GM23338 (cell line): ENCODE measurements at regions not wholly inside any gene's neighbourhood (a gene's known extent, or its start where the extent isn't known, plus 50 kb on each side); places are given as distances from the start of the nearest gene placed in this dataset.

Experiments
- ATAC-seq: fragments of 200-7000 bp; cut with Tn5 transposase; 3 replicates; pipeline ENCODE4 v1.9.1; 2020
- DNase-seq: peaks from one replicate; pipeline ENCODE4 v3.0.0-alpha.2; 2015; ENCODE audit warnings: low spot score
- H2AFZ ChIP-seq: fragments of 200-600 bp; sonication (generic); 2 replicates; pipeline ENCODE4 v1.8.0; 2016; ENCODE audit warnings: antibody characterized with exemption, mild to moderate bottlenecking, moderate library complexity
- H3F3A ChIP-seq: fragments of 200-600 bp; sonication (generic); replicated peaks from 2 replicates; pipeline ENCODE4 v1.8.0; 2017; ENCODE audit warnings: antibody characterized with exemption, mixed run types, low read depth
- H3K27ac ChIP-seq: fragments of 200-600 bp; sonication (generic); 2 replicates; pipeline ENCODE4 v1.6.1; 2016; ENCODE audit warnings: low read depth
- H3K27me3 ChIP-seq: fragments of 200-600 bp; sonication (generic); 2 replicates; pipeline ENCODE4 v1.8.0; 2016; ENCODE audit warnings: mild to moderate bottlenecking, mixed run types, moderate library complexity; ENCODE audit not compliant: insufficient read depth
- H3K36me3 ChIP-seq: fragments of 200-600 bp; sonication (generic); 2 replicates; pipeline ENCODE4 v1.8.0; 2016; ENCODE audit warnings: mild to moderate bottlenecking; ENCODE audit not compliant: insufficient read depth
- H3K4me1 ChIP-seq: fragments of 200-600 bp; sonication (generic); 2 replicates; pipeline ENCODE4 v1.8.0; 2016; ENCODE audit warnings: mild to moderate bottlenecking, moderate library complexity; ENCODE audit not compliant: insufficient read depth
- H3K4me2 ChIP-seq: fragments of 200-600 bp; sonication (generic); 2 replicates; pipeline ENCODE4 v1.7.1; 2017; ENCODE audit warnings: mixed run types
- H3K4me3 ChIP-seq: fragments of 200-600 bp; sonication (generic); 2 replicates; pipeline ENCODE4 v1.6.1; 2016; ENCODE audit warnings: mixed run types
- H3K79me2 ChIP-seq: fragments of 200-600 bp; sonication (generic); replicated peaks from 2 replicates; pipeline ENCODE4 v1.8.0; 2017; ENCODE audit warnings: mild to moderate bottlenecking; ENCODE audit not compliant: insufficient read depth
- H3K9me2 ChIP-seq: fragments of 200-600 bp; sonication (generic); 2 replicates; pipeline ENCODE4 v1.8.0; 2017; ENCODE audit not compliant: insufficient read depth
- H4K20me1 ChIP-seq: fragments of 200-600 bp; sonication (generic); replicated peaks from 2 replicates; pipeline ENCODE4 v1.8.0; 2017; ENCODE audit warnings: mild to moderate bottlenecking; ENCODE audit not compliant: insufficient read depth
- H3K27ac Mint-ChIP-seq: 2 replicates; pipeline ENCODE4 v1.8.0; 2020; ENCODE audit warnings: inconsistent platforms, mild to moderate bottlenecking, moderate library complexity, mixed read lengths
- H3K27me3 Mint-ChIP-seq: 3 replicates; pipeline ENCODE4 v1.8.0; 2022; ENCODE audit warnings: low read depth, mild to moderate bottlenecking, moderate library complexity, mixed read lengths, inconsistent platforms; ENCODE audit not compliant: insufficient read depth, poor library complexity
- H3K36me3 Mint-ChIP-seq: 3 replicates; pipeline ENCODE4 v1.8.0; 2021; ENCODE audit warnings: low read depth, mild to moderate bottlenecking, inconsistent platforms, moderate library complexity, mixed read lengths
- H3K4me1 Mint-ChIP-seq: 3 replicates; pipeline ENCODE4 v1.8.0; 2020; ENCODE audit warnings: mild to moderate bottlenecking, inconsistent platforms, mixed read lengths
- H3K4me3 Mint-ChIP-seq: 3 replicates; pipeline ENCODE4 v1.8.0; 2021; ENCODE audit warnings: moderate library complexity, mild to moderate bottlenecking, inconsistent platforms, mixed read lengths
- H3K9me3 Mint-ChIP-seq: 3 replicates; pipeline ENCODE4 v1.8.0; 2020; ENCODE audit warnings: moderate library complexity, mild to moderate bottlenecking, inconsistent platforms, mixed read lengths
- EZH2 ChIP-seq: fragments of 200-600 bp; sonication (generic); IDR thresholded peaks from one replicate; pipeline ENCODE4 v1.8.0; 2017; ENCODE audit warnings: antibody characterized with exemption, mild to moderate bottlenecking, low read depth; ENCODE audit not compliant: unreplicated experiment
- JUNB ChIP-seq: IDR thresholded peaks from one replicate; pipeline ENCODE4 v1.6.1; 2016; ENCODE audit warnings: antibody characterized with exemption; ENCODE audit not compliant: unreplicated experiment
- NANOG ChIP-seq: IDR thresholded peaks from 2 replicates; pipeline ENCODE4 v1.6.1; 2016; ENCODE audit warnings: antibody characterized with exemption, borderline replicate concordance
- POLR2AphosphoS5 ChIP-seq: IDR thresholded peaks from 2 replicates; pipeline ENCODE4 v1.6.1; 2016; ENCODE audit warnings: antibody characterized with exemption, low read depth
- ZNF114 ChIP-seq: fragments of 250-450 bp; sonication (Bioruptor Pico); IDR thresholded peaks from 2 replicates; pipeline ENCODE4 v1.5.0; 2020; ENCODE audit warnings: mild to moderate bottlenecking, moderate library complexity
- ZNF331 ChIP-seq: fragments of 250-450 bp; sonication (Bioruptor Pico); IDR thresholded peaks from 2 replicates; pipeline ENCODE4 v1.5.0; 2020; ENCODE audit warnings: low read depth, mild to moderate bottlenecking, moderate library complexity
- TF ChIP-seq, protein P1 (sequence below): fragments of 250-450 bp; sonication (Bioruptor Pico); IDR thresholded peaks from 2 replicates; pipeline ENCODE4 v1.5.0; 2020; ENCODE audit warnings: mild to moderate bottlenecking, moderate library complexity
- TF ChIP-seq, protein P2 (sequence below), 2 experiments: fragments of 200-600 bp in 1 of 2; sonication (generic) in 1 of 2; conservative IDR thresholded peaks; 2 replicates each; pipeline versions ENCODE4 v1.5.1 to v1.6.1; 2016 to 2017; ENCODE audit warnings: antibody characterized with exemption in 2 of 2, low read depth in 2 of 2, mild to moderate bottlenecking in 2 of 2, moderate library complexity in 1 of 2
- TF ChIP-seq, protein P3 (sequence below): IDR thresholded peaks from 2 replicates; pipeline ENCODE4 v1.6.1; 2016; ENCODE audit warnings: antibody characterized with exemption
- TF ChIP-seq, protein P4 (sequence below): IDR thresholded peaks from one replicate; pipeline ENCODE4 v1.6.1; 2018; ENCODE audit warnings: antibody characterized with exemption; ENCODE audit not compliant: unreplicated experiment

DNA sequence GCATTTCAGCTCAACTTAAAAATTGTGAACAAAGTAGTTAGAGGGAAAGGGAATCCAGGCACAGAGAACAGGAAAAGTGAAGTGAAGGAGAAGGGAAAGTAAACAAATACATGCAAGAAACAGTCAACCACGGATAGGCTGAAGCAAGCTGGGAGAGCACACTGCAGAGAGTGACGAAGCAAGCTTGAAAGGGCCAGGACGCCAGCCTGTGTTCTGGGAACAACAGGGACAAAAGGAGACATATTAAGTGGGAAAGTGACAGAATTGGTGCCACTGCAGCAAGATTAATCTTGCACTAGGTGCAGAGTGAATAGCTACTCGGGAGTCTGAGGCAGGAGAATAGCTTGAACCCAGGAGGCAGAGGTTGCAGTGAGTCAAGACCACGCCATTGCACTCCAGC is 197.3 kb downstream of the SOX11 start:
- Mint-ChIP-seq H3K27me3 (no peaks in the 10 kb centered on the region), H3K27ac (no peak overlapping the region), H3K4me3 (no peak overlapping the region), H3K36me3 (no peaks in the 10 kb centered on the region), H3K9me3 (peaks cover 15% of the 10 kb centered on the region; the same call in 2 of the 3 replicates), H3K4me1 (peaks cover 17% of the 10 kb centered on the region)
- H3K9me2 ChIP-seq = no peaks in the 10 kb centered on the region
- H4K20me1 ChIP-seq = no peaks in the 10 kb centered on the region
- DNase-seq (no peak), ATAC-seq (no peak)
- TF ChIP-seq, protein P1, sequence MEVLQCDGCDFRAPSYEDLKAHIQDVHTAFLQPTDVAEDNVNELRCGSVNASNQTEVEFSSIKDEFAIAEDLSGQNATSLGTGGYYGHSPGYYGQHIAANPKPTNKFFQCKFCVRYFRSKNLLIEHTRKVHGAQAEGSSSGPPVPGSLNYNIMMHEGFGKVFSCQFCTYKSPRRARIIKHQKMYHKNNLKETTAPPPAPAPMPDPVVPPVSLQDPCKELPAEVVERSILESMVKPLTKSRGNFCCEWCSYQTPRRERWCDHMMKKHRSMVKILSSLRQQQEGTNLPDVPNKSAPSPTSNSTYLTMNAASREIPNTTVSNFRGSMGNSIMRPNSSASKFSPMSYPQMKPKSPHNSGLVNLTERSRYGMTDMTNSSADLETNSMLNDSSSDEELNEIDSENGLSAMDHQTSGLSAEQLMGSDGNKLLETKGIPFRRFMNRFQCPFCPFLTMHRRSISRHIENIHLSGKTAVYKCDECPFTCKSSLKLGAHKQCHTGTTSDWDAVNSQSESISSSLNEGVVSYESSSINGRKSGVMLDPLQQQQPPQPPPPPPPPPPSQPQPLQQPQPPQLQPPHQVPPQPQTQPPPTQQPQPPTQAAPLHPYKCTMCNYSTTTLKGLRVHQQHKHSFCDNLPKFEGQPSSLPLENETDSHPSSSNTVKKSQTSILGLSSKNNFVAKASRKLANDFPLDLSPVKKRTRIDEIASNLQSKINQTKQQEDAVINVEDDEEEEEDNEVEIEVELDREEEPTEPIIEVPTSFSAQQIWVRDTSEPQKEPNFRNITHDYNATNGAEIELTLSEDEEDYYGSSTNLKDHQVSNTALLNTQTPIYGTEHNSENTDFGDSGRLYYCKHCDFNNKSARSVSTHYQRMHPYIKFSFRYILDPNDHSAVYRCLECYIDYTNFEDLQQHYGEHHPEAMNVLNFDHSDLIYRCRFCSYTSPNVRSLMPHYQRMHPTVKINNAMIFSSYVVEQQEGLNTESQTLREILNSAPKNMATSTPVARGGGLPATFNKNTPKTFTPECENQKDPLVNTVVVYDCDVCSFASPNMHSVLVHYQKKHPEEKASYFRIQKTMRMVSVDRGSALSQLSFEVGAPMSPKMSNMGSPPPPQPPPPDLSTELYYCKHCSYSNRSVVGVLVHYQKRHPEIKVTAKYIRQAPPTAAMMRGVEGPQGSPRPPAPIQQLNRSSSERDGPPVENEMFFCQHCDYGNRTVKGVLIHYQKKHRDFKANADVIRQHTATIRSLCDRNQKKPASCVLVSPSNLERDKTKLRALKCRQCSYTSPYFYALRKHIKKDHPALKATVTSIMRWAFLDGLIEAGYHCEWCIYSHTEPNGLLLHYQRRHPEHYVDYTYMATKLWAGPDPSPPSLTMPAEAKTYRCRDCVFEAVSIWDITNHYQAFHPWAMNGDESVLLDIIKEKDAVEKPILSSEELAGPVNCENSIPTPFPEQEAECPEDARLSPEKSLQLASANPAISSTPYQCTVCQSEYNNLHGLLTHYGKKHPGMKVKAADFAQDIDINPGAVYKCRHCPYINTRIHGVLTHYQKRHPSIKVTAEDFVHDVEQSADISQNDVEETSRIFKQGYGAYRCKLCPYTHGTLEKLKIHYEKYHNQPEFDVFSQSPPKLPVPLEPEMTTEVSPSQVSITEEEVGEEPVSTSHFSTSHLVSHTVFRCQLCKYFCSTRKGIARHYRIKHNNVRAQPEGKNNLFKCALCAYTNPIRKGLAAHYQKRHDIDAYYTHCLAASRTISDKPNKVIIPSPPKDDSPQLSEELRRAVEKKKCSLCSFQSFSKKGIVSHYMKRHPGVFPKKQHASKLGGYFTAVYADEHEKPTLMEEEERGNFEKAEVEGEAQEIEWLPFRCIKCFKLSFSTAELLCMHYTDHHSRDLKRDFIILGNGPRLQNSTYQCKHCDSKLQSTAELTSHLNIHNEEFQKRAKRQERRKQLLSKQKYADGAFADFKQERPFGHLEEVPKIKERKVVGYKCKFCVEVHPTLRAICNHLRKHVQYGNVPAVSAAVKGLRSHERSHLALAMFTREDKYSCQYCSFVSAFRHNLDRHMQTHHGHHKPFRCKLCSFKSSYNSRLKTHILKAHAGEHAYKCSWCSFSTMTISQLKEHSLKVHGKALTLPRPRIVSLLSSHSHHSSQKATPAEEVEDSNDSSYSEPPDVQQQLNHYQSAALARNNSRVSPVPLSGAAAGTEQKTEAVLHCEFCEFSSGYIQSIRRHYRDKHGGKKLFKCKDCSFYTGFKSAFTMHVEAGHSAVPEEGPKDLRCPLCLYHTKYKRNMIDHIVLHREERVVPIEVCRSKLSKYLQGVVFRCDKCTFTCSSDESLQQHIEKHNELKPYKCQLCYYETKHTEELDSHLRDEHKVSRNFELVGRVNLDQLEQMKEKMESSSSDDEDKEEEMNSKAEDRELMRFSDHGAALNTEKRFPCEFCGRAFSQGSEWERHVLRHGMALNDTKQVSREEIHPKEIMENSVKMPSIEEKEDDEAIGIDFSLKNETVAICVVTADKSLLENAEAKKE (CRISPR knock-in tag) = no peak
- TF ChIP-seq EZH2 (no peak), ZNF114 (CRISPR knock-in tag) (no peak), POLR2AphosphoS5 (no peak), NANOG (no peak), ZNF331 (CRISPR knock-in tag) (no peak), JUNB (no peak)
- TF ChIP-seq, protein P2, sequence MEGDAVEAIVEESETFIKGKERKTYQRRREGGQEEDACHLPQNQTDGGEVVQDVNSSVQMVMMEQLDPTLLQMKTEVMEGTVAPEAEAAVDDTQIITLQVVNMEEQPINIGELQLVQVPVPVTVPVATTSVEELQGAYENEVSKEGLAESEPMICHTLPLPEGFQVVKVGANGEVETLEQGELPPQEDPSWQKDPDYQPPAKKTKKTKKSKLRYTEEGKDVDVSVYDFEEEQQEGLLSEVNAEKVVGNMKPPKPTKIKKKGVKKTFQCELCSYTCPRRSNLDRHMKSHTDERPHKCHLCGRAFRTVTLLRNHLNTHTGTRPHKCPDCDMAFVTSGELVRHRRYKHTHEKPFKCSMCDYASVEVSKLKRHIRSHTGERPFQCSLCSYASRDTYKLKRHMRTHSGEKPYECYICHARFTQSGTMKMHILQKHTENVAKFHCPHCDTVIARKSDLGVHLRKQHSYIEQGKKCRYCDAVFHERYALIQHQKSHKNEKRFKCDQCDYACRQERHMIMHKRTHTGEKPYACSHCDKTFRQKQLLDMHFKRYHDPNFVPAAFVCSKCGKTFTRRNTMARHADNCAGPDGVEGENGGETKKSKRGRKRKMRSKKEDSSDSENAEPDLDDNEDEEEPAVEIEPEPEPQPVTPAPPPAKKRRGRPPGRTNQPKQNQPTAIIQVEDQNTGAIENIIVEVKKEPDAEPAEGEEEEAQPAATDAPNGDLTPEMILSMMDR (conservative IDR thresholded peaks at IDR 0.05; ENCODE audit: low read depth in 2 of 2) = no peak
- TF ChIP-seq, protein P3, sequence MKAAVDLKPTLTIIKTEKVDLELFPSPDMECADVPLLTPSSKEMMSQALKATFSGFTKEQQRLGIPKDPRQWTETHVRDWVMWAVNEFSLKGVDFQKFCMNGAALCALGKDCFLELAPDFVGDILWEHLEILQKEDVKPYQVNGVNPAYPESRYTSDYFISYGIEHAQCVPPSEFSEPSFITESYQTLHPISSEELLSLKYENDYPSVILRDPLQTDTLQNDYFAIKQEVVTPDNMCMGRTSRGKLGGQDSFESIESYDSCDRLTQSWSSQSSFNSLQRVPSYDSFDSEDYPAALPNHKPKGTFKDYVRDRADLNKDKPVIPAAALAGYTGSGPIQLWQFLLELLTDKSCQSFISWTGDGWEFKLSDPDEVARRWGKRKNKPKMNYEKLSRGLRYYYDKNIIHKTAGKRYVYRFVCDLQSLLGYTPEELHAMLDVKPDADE = no peak
- TF ChIP-seq, protein P4, sequence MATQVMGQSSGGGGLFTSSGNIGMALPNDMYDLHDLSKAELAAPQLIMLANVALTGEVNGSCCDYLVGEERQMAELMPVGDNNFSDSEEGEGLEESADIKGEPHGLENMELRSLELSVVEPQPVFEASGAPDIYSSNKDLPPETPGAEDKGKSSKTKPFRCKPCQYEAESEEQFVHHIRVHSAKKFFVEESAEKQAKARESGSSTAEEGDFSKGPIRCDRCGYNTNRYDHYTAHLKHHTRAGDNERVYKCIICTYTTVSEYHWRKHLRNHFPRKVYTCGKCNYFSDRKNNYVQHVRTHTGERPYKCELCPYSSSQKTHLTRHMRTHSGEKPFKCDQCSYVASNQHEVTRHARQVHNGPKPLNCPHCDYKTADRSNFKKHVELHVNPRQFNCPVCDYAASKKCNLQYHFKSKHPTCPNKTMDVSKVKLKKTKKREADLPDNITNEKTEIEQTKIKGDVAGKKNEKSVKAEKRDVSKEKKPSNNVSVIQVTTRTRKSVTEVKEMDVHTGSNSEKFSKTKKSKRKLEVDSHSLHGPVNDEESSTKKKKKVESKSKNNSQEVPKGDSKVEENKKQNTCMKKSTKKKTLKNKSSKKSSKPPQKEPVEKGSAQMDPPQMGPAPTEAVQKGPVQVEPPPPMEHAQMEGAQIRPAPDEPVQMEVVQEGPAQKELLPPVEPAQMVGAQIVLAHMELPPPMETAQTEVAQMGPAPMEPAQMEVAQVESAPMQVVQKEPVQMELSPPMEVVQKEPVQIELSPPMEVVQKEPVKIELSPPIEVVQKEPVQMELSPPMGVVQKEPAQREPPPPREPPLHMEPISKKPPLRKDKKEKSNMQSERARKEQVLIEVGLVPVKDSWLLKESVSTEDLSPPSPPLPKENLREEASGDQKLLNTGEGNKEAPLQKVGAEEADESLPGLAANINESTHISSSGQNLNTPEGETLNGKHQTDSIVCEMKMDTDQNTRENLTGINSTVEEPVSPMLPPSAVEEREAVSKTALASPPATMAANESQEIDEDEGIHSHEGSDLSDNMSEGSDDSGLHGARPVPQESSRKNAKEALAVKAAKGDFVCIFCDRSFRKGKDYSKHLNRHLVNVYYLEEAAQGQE = no peak
- H3K4me1 ChIP-seq = peaks cover 10% of the 10 kb centered on the region; the same call in 1 of the 2 replicates
- H3K4me3 ChIP-seq = no peak overlapping the region
- H3K36me3 ChIP-seq = no peaks in the 10 kb centered on the region
- no peaks in the 10 kb centered on the region for H3K79me2 ChIP-seq
- H3K27ac ChIP-seq = no peak overlapping the region
- H2AFZ ChIP-seq = no peak overlapping the region
- H3K27me3 ChIP-seq = no peaks in the 10 kb centered on the region
- no peak overlapping the region for H3K4me2 ChIP-seq
- no peaks in the 10 kb centered on the region for H3F3A ChIP-seq
